GM13977 (cell line): ENCODE measurements at regions not wholly inside any gene's neighbourhood (a gene's known extent, or its start where the extent isn't known, plus 50 kb on each side); places are given as distances from the start of the nearest gene placed in this dataset.

Source experiments
- DNase-seq: peaks from one replicate; pipeline ENCODE4 v3.0.0; 2012; ENCODE audit warnings: low spot score
- in situ Hi-C: fragments of 300-500 bp; cut with MboI; formaldehyde crosslinking; loops from one replicate; pipeline ENCODE4 v1.12.0; 2022; ENCODE audit warnings: low sequenced_read_pairs, low pct_unique_long_range_greater_than_20kb, mixed read lengths, inconsistent platforms; ENCODE audit not compliant: unreplicated experiment
- TF ChIP-seq, protein P1 (sequence below): IDR thresholded peaks from 2 replicates; pipeline ENCODE4 v1.5.1; 2012; ENCODE audit warnings: mild to moderate bottlenecking, control low read depth; ENCODE audit not compliant: insufficient read depth; ENCODE audit errors: extremely low read depth, missing control alignments

- DNase-seq: no peak
- TF ChIP-seq, protein P1, sequence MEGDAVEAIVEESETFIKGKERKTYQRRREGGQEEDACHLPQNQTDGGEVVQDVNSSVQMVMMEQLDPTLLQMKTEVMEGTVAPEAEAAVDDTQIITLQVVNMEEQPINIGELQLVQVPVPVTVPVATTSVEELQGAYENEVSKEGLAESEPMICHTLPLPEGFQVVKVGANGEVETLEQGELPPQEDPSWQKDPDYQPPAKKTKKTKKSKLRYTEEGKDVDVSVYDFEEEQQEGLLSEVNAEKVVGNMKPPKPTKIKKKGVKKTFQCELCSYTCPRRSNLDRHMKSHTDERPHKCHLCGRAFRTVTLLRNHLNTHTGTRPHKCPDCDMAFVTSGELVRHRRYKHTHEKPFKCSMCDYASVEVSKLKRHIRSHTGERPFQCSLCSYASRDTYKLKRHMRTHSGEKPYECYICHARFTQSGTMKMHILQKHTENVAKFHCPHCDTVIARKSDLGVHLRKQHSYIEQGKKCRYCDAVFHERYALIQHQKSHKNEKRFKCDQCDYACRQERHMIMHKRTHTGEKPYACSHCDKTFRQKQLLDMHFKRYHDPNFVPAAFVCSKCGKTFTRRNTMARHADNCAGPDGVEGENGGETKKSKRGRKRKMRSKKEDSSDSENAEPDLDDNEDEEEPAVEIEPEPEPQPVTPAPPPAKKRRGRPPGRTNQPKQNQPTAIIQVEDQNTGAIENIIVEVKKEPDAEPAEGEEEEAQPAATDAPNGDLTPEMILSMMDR: no peak
- in situ Hi-C loops: no loop called here
Observed at GRCh38 chr10:22875581-22875980, 52.3 kb upstream of the ARMC3 start.

DNA sequence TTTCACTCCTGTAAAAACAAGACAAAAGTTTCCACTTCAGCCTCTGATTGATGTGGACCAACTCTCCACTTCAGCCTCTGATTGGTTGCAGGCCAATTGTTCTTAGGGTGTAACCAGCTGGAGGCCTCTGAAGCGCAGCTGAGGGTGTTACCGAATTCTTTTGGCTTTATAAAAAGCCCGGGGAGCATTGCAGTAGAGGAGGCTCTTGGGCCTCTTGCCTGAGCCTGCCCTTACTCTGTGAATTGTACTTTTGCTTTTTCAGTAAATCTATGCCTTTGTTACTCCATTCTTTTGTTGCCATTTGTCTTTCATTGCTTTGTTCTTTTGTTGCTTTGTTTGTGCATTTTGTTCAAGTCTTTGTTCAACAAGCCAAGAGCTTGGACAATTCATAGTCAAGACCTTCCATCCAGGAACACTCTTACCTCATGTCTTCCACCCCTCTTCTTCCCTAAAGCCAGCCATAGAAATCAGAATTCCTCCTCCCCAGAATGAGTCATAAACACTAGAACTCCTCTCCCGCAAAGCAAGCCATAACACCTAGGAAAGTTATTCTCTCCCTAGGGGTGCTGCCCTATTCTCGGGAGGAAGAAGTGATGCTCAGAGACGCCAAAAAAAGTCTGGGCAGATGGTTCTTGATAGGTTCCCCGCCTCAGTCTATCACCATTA lies 53.5 kb upstream of the ARMC3 start:
- in situ Hi-C loops: no loop called here
- TF ChIP-seq, protein P1: no peak
- DNase-seq: no peak

- TF ChIP-seq, protein P1: no peak
- in situ Hi-C loops: no loop called here
Observed at GRCh38 chr10:22856444-22857074, 71.3 kb upstream of the ARMC3 start.

DNA sequence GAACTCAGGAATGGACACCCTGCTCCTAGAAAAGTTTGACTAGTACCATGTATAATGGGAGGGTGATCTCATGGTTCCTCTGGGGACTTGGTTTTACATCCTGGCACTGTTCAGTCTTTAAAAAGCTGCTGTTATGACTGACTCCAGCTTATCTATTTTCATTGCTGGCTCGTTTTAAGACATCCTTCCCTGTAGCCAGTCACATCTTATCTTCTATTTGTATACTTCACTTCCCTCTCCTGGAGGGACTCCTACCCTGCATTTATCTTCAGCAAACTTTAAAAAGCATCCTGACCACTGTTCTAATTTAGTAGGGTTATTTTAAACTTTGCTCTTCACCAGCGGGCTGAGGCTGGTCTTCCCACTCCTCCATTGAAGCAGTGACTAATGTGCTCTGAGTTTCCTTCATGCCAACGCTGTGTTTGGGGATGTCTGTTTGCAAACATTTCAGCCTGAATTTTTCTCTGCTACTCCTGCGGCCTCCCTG lies 72.9 kb upstream of the ARMC3 start:
- TF ChIP-seq, protein P1: no peak
- DNase-seq: no peak
- in situ Hi-C loops: no loop called here

More at GRCh38 chr10:22856444-22857074, 71.3 kb upstream of the ARMC3 start:
- no peak for DNase-seq

DNA sequence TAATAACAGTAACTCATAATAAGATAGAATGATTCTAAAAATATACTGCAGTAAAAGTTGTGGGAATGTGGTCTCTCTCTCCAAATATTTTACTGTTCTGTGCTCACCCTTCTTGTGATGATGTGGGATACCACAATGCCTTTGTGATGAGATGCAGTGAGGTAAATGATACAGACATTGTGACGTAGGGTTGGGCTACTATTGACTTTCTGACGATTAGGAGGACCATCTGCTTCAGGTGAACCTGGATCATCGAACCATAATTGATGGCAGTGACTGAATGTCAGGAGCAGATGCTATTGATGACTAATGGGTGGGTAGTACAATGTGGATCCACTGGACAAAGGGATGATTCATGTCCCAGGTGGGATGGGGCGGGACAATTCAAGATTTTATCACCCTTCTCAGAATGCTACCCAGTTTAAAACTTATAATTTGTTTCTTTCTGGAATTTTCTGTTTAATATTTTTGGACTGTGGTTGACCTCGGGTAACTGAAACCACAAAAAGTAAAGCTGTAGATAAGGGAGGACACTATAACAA lies 73.9 kb upstream of the ARMC3 start:
- TF ChIP-seq, protein P1: no peak
- no peak for DNase-seq
- in situ Hi-C loops: no loop called here

- TF ChIP-seq, protein P1: no peak
- in situ Hi-C loops: no loop called here
- DNase-seq: no peak
Observed at GRCh38 chr10:22852712-22853353, 75.0 kb upstream of the ARMC3 start.
